Pulmonary artery endothelial cell (primary cell): ENCODE measurements at regions not wholly inside any gene's neighbourhood (a gene's known extent, or its start where the extent isn't known, plus 50 kb on each side); places are given as distances from the start of the nearest gene placed in this dataset.
"Not testable (repeated sequence)": the region's sequence is repeated elsewhere in the genome, so short reads cannot be mapped to it uniquely, and the experiment has no call there.

Experiments
- DNase-seq: peaks from one replicate; pipeline ENCODE4 v3.0.0-alpha.2; 2011; ENCODE audit warnings: low read depth, low spot score

GRCh38 chr3:82416349-82416748 is 654.9 kb upstream of the GBE1 start:
- DNase-seq: no peak

- no peak for DNase-seq
Measured at GRCh38 chr3:82413171-82413570, 651.7 kb upstream of the GBE1 start.

GRCh38 chr3:82410366-82410765 is 648.9 kb upstream of the GBE1 start:
- no peak for DNase-seq

GRCh38 chr3:82409842-82410241 is 648.4 kb upstream of the GBE1 start:
- no peak for DNase-seq

GRCh38 chr3:82392203-82392775 is 630.8 kb upstream of the GBE1 start:
- DNase-seq: no peak

GRCh38 chr3:82390868-82391267 is 629.4 kb upstream of the GBE1 start:
- DNase-seq: no peak

- DNase-seq: no peak
Measured at GRCh38 chr3:82386647-82387046, 625.2 kb upstream of the GBE1 start.

GRCh38 chr3:82384181-82384580 is 622.7 kb upstream of the GBE1 start:
- DNase-seq: no peak

- no peak for DNase-seq
Measured at GRCh38 chr3:82382831-82383230, 621.4 kb upstream of the GBE1 start.

GRCh38 chr3:82378392-82378791 is 616.9 kb upstream of the GBE1 start:
- no peak for DNase-seq

GRCh38 chr3:82376883-82377282 is 615.4 kb upstream of the GBE1 start:
- no peak for DNase-seq

- not testable (repeated sequence) for DNase-seq
Measured at GRCh38 chr3:82373833-82374232, 612.4 kb upstream of the GBE1 start.

- DNase-seq: no peak
Measured at GRCh38 chr3:82364827-82365226, 603.4 kb upstream of the GBE1 start.

- no peak for DNase-seq
Measured at GRCh38 chr3:82363131-82363530, 601.7 kb upstream of the GBE1 start.

- DNase-seq: no peak
Measured at GRCh38 chr3:82355228-82355627, 593.8 kb upstream of the GBE1 start.

- DNase-seq: no peak
Measured at GRCh38 chr3:82354228-82354627, 592.8 kb upstream of the GBE1 start.

GRCh38 chr3:82353306-82354171 is 592.1 kb upstream of the GBE1 start:
- no peak for DNase-seq

GRCh38 chr3:82347585-82347984 is 586.1 kb upstream of the GBE1 start:
- no peak for DNase-seq

GRCh38 chr3:82342521-82342920 is 581.1 kb upstream of the GBE1 start:
- DNase-seq: no peak

GRCh38 chr3:82329300-82329699 is 567.9 kb upstream of the GBE1 start:
- DNase-seq: no peak

GRCh38 chr3:82311901-82312300 is 550.5 kb upstream of the GBE1 start:
- DNase-seq: no peak

- DNase-seq: no peak
Measured at GRCh38 chr3:82308755-82309154, 547.3 kb upstream of the GBE1 start.

GRCh38 chr3:82306189-82306588 is 544.7 kb upstream of the GBE1 start:
- DNase-seq: no peak
